Adrenal gland (tissue), 9 donors: ENCODE measurements at regions not wholly inside any gene's neighbourhood (a gene's known extent, or its start where the extent isn't known, plus 50 kb on each side); places are given as distances from the start of the nearest gene placed in this dataset.
A peak's percentile ranks its signal among the peaks of the same experiment; 100 is the strongest.

Source experiments
- DNase-seq, 7 donors: peaks; one replicate each; pipeline ENCODE4 v3.0.0-alpha.2; 2019 to 2020
- H3K27ac ChIP-seq, 5 donors: fragments of 200-600 bp; sonication (generic) in 4 of 5; 1 replicate in 3 of 5; 2 replicates in 2 of 5; pipeline versions ENCODE4 v1.5.1 to v1.8.0; 2016 to 2020; ENCODE audit warnings: mild to moderate bottlenecking in 1 of 5
- H3K27me3 ChIP-seq: fragments of 200-600 bp; 2 replicates; pipeline ENCODE4 v1.8.0; 2021
- H3K36me3 ChIP-seq, 2 donors: fragments of 200-600 bp; replicated peaks in 1 of 2; 1 replicate in 1 of 2; 2 replicates in 1 of 2; pipeline versions ENCODE4 v1.5.1 to v1.8.0; 2018 to 2022
- H3K4me1 ChIP-seq, 2 donors: fragments of 200-600 bp; replicated peaks in 1 of 2; 1 replicate in 1 of 2; 2 replicates in 1 of 2; pipeline versions ENCODE4 v1.5.1 to v1.8.0; 2018 to 2021
- H3K4me3 ChIP-seq, 4 donors: fragments of 200-600 bp; sonication (generic) in 3 of 4; one replicate each; pipeline ENCODE4 v1.5.1; 2016 to 2018
- H3K9me3 ChIP-seq, 3 donors: fragments of 200-600 bp; sonication (generic) in 1 of 3; replicated peaks in 1 of 3; 1 replicate in 2 of 3; 2 replicates in 1 of 3; pipeline versions ENCODE4 v1.5.1 to v1.8.0; 2016 to 2021
- POLR2A ChIP-seq, 2 donors: fragments of 450-650 bp; IDR thresholded peaks; one replicate each; pipeline ENCODE4 v1.6.1; 2017; ENCODE audit warnings: antibody characterized with exemption in 2 of 2, mild to moderate bottlenecking in 2 of 2, moderate library complexity in 1 of 2
- WGBS, 4 donors: extraction: QIAGEN DNeasy Blood & Tissue Kit in 2 of 4; methylation state at CpG; one replicate each; pipeline versions ENCODE4 v1.1.5 to v1.1.7; 2013 to 2017; 5-methylcytosine and 5-hydroxymethylcytosine counted together
- intact Hi-C, 2 donors: fragments of 100-400 bp; cut with DNase I; formaldehyde crosslinking; loops; one replicate each; pipeline versions ENCODE4 v1.14.1 to v1.15.0; 2022 to 2023
- TF ChIP-seq, protein P1 (sequence below), 6 experiments: fragments of 450-650 bp in 4 of 6; fragments of 200-600 bp in 2 of 6; sonication (generic) in 1 of 6; IDR thresholded peaks; 1 replicate in 5 of 6; 2 replicates in 1 of 6; pipeline versions ENCODE4 v1.5.1 to v1.8.0; 2016 to 2021; ENCODE audit warnings: antibody characterized with exemption in 6 of 6, mild to moderate bottlenecking in 2 of 6, moderate library complexity in 1 of 6
- donor health status: healthy with polysubstance abuse.
- donor health status: Bipolar disorder and iron deficiency.
- donor health status: DM: yes; HTN: yes; CAD: no.
- donor health status: DM: no; HTN: no; CAD: no.
- donor health status: DM: no; HTN: no; CAD: no.

DNA sequence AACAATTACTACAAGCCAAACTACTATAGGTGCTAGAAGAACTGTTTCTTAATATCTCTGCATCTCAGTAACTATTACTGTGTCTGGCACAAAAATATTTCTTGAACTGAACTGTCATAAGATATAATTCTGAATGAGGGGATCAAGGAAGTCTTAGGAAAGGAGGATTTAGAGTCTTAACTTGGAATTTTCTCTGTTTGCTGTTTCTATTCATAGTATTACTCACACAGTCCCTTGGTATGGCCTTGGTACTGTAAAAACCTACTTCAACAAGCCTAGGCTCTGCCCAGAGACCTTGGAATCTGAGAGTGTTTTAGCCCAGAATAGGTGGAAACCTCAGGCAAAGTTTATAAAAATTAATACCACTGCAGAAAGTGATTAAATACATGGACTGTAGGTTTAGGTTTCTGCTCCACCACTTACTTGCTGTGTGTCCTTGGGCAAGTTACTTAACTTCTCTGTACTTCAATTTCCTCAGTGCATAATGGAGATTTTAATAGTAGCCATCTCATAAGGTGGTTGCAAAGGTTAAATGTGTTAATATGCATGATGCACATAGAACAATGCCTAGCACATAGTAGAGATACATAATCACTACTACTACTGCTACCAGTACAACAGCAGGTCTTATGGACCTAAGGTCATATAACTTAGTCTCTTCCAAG is 87.4 kb upstream of the NFIA start:
- Histone ChIP-seq H3K4me1 (peaks cover 10 to 39% of the 10 kb centered on the region in 2 donors), H3K9me3 (no peaks in the 10 kb centered on the region), H3K27ac (no peak overlapping the region), H3K36me3 (no peaks in the 10 kb centered on the region), H3K4me3 (no peak overlapping the region), H3K27me3 (no peaks in the 10 kb centered on the region)
- TF ChIP-seq POLR2A (IDR thresholded peaks at IDR 0.05) = no peak
- TF ChIP-seq, protein P1, sequence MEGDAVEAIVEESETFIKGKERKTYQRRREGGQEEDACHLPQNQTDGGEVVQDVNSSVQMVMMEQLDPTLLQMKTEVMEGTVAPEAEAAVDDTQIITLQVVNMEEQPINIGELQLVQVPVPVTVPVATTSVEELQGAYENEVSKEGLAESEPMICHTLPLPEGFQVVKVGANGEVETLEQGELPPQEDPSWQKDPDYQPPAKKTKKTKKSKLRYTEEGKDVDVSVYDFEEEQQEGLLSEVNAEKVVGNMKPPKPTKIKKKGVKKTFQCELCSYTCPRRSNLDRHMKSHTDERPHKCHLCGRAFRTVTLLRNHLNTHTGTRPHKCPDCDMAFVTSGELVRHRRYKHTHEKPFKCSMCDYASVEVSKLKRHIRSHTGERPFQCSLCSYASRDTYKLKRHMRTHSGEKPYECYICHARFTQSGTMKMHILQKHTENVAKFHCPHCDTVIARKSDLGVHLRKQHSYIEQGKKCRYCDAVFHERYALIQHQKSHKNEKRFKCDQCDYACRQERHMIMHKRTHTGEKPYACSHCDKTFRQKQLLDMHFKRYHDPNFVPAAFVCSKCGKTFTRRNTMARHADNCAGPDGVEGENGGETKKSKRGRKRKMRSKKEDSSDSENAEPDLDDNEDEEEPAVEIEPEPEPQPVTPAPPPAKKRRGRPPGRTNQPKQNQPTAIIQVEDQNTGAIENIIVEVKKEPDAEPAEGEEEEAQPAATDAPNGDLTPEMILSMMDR (IDR thresholded peaks at IDR 0.05) = no peak
- no peak for DNase-seq
- intact Hi-C loops = no loop called here

DNA sequence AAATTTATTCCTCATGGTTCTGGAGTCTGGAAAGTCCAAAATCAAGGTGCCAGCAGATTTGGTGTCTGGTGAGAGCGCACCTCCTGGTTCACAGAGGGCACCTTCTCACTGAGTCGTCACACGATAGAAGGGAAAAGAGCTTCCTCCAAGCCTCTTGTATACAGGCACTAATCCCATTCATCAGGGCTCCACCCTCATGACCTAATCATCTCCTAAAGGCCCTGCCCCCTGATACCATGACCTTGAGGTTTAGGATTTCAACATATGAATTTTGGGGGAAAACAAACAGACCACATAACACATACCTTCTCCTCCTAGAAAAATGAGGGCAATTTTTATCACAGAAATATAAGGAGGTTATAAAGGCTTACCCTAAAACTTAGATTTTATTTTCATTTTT is 88.0 kb upstream of the NFIA start:
- intact Hi-C loops = no loop called here
- Histone ChIP-seq H3K27me3 (no peaks in the 10 kb centered on the region), H3K36me3 (no peaks in the 10 kb centered on the region), H3K27ac (no peak overlapping the region), H3K4me1 (peaks cover 15 to 45% of the 10 kb centered on the region in 2 donors), H3K4me3 (no peak overlapping the region), H3K9me3 (no peaks in the 10 kb centered on the region)
- no peak for DNase-seq
- TF ChIP-seq, protein P1 (IDR thresholded peaks at IDR 0.05) = no peak
- no peak for TF ChIP-seq POLR2A (IDR thresholded peaks at IDR 0.05)
- 85 to 92% (median 91%) methylated on average over 3 of the region's 3 CpGs for WGBS, 4 donors

DNA sequence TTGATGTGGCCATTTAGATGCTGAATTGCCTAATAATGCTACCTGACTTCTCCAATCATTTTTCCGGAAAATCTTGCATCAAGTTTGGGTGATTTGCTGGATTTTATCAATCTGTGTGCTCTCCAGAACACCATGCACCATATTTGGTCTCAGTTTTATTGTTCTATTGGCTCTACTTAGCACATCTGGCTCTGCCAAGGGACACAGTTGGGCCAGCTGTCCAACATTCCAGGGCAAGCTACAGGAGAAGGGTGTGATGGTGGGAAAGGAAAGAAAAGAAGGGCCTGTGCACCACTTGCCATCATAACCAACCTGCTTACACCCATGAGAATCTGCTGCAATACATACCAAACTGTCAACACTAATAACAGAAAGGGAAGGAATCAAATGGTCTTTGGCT is 90.2 kb upstream of the NFIA start:
- no peak for DNase-seq
- no peak for TF ChIP-seq POLR2A (IDR thresholded peaks at IDR 0.05)
- TF ChIP-seq, protein P1 (IDR thresholded peaks at IDR 0.05) = no peak
- Histone ChIP-seq H3K27me3 (no peaks in the 10 kb centered on the region), H3K36me3 (no peaks in the 10 kb centered on the region), H3K4me1 (peaks cover 21 to 52% of the 10 kb centered on the region in 2 donors), H3K9me3 (no peaks in the 10 kb centered on the region), H3K4me3 (no peak overlapping the region), H3K27ac (no peak overlapping the region)
- intact Hi-C loops = no loop called here
- 87 to 92% (median 88%) methylated on average over 1 of the region's 1 CpG for WGBS, 4 donors

DNA sequence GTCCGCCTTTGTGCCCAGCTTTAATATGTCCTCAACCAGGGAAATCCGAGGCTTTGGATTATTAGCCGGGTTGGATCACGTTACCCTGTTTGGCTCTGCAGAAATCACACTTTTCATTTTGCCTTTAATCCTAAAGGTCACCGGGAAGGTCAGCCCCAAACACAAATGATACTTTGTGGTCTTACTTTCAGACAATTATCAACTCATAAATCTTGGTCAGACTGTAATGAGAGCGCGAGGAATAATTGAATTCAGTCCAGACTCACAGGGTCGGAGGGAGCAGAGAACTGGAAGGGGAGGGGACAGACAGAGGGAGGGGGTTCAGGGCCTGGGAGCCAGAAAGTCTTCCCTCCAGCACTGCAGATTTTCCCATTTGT is 91.7 kb upstream of the NFIA start:
- H3K4me1 ChIP-seq = peaks cover 21 to 52% of the 10 kb centered on the region in 2 donors
- H3K9me3 ChIP-seq = no peaks in the 10 kb centered on the region
- TF ChIP-seq, protein P1 (IDR thresholded peaks at IDR 0.05) = no peak
- no peak for TF ChIP-seq POLR2A (IDR thresholded peaks at IDR 0.05)
- H3K27ac ChIP-seq = peak overlapping the region in 4 of 5 donors; percentile 59 to 91 (median 72)
- peak overlapping the region in 1 of 4 donors; percentile 26 for H3K4me3 ChIP-seq
- H3K36me3 ChIP-seq = no peaks in the 10 kb centered on the region
- no peak for DNase-seq
- no peaks in the 10 kb centered on the region for H3K27me3 ChIP-seq
- intact Hi-C loops = no loop called here
- 34 to 52% (median 41%) methylated on average over 8 of the region's 8 CpGs for WGBS, 4 donors
